ENCODE measurements at regions not wholly inside any gene's neighbourhood (a gene's known extent, or its start where the extent isn't known, plus 50 kb on each side); places are given as distances from the start of the nearest gene placed in this dataset.
A peak's percentile ranks its signal among the peaks of the same experiment; 100 is the strongest.

DNA sequence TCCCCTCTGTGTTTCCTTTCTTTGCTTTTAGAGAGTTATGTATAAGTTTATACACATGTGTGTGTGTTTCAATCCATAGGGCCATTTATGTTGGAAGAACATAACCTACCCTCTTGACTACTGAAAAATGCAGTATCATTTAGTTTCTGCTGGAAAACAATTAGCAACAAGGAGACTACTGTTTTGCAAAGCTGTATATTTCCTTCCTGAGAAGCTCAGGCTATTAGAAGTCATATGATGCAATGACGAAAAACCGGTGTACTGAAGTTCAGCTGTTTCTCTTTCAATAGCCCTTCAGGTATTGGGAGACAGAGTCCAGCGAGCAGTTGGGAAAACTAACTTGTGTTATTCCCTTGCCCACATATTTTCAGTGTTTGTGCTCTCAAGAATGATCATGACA is 447.7 kb upstream of the GYPC start:
- Histone ChIP-seq H3K27me3 (ENCODE audit: control insufficient read depth, insufficient read depth, low read length) (no peaks in the 10 kb centered on the region), H3K9me3 (ENCODE audit: control insufficient read depth in 2 of 3, insufficient read depth in 1 of 3, low read length in 3 of 3) (no peaks in the 10 kb centered on the region), H3K4me1 (ENCODE audit: control insufficient read depth in 2 of 3, insufficient read depth in 2 of 3, low read depth in 1 of 3, low read length in 3 of 3) (no peaks in the 10 kb centered on the region), H3K9ac (ENCODE audit: low read length in 3 of 3) (no peak overlapping the region), H3K36me3 (ENCODE audit: control insufficient read depth in 2 of 3, insufficient read depth in 3 of 3, low read length in 3 of 3) (no peaks in the 10 kb centered on the region), H3K4me3 (ENCODE audit: low read length in 3 of 3) (no peak overlapping the region), H3K27ac (ENCODE audit: low read depth in 2 of 2, low read length in 2 of 2) (no peak overlapping the region)
- DNase-seq = no peak
- FAIRE-seq = no peak
- intact Hi-C loops (cut with DNase I) = no loop called here
- TF ChIP-seq, protein P1, sequence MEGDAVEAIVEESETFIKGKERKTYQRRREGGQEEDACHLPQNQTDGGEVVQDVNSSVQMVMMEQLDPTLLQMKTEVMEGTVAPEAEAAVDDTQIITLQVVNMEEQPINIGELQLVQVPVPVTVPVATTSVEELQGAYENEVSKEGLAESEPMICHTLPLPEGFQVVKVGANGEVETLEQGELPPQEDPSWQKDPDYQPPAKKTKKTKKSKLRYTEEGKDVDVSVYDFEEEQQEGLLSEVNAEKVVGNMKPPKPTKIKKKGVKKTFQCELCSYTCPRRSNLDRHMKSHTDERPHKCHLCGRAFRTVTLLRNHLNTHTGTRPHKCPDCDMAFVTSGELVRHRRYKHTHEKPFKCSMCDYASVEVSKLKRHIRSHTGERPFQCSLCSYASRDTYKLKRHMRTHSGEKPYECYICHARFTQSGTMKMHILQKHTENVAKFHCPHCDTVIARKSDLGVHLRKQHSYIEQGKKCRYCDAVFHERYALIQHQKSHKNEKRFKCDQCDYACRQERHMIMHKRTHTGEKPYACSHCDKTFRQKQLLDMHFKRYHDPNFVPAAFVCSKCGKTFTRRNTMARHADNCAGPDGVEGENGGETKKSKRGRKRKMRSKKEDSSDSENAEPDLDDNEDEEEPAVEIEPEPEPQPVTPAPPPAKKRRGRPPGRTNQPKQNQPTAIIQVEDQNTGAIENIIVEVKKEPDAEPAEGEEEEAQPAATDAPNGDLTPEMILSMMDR (IDR thresholded peaks at IDR 0.05; ENCODE audit: borderline replicate concordance, extremely low read depth, insufficient read depth) = no peak

DNA sequence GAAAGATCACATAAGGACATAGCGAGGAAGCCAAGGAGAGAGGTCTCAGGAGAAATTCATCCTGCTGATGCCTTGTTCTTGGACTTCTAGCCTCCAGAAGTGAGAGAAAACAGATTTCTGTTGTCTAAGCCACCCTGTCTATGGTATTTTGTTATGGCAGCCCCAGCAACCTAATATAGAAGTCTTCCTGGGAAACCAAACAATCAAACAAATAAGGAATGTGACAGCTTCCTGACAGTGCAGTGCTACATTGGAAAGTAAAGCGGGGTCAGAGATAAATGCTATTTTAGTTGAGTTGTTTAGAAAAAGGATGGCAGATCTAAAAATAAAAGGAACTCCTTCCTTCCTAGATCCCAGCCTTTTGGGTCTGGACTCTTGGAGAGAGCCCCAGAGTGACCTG is 443.2 kb upstream of the GYPC start:
- H3K4me3 ChIP-seq (ENCODE audit: low read length in 3 of 3) = no peak overlapping the region
- H3K36me3 ChIP-seq (ENCODE audit: control insufficient read depth in 2 of 3, insufficient read depth in 3 of 3, low read length in 3 of 3) = no peaks in the 10 kb centered on the region
- intact Hi-C loops (cut with DNase I) = no loop called here
- no peak overlapping the region for H3K27ac ChIP-seq (ENCODE audit: low read depth in 2 of 2, low read length in 2 of 2)
- H3K4me1 ChIP-seq (ENCODE audit: control insufficient read depth in 2 of 3, insufficient read depth in 2 of 3, low read depth in 1 of 3, low read length in 3 of 3) = no peaks in the 10 kb centered on the region
- DNase-seq (no peak), FAIRE-seq (no peak)
- H3K27me3 ChIP-seq (ENCODE audit: control insufficient read depth, insufficient read depth, low read length) = no peaks in the 10 kb centered on the region
- TF ChIP-seq, protein P1 (IDR thresholded peaks at IDR 0.05; ENCODE audit: borderline replicate concordance, extremely low read depth, insufficient read depth) = no peak
- H3K9ac ChIP-seq (ENCODE audit: low read length in 3 of 3) = no peak overlapping the region
- H3K9me3 ChIP-seq (ENCODE audit: control insufficient read depth in 2 of 3, insufficient read depth in 1 of 3, low read length in 3 of 3) = no peaks in the 10 kb centered on the region

DNA sequence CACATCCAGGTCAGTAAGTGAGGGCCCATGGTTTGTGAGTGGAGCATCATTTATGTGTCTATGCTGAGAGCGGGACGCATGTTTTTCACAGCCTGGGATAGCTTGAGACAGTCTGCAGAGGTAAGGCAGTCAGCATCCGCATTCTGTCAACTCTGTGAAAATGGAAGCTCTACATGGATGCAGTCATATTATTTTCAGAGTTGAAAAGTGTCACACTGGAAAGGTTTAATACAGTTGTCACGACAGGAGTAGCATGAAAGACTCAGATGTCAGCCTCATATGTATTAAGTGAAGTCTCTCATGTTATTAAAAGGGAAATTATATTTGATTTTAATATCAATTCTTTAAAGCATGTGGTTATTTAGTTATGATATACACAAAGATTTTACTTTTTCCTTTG is 436.9 kb upstream of the GYPC start:
- Histone ChIP-seq H3K27ac (ENCODE audit: low read depth in 2 of 2, low read length in 2 of 2) (no peak overlapping the region), H3K27me3 (ENCODE audit: control insufficient read depth, insufficient read depth, low read length) (no peaks in the 10 kb centered on the region), H3K4me1 (ENCODE audit: control insufficient read depth in 2 of 3, insufficient read depth in 2 of 3, low read depth in 1 of 3, low read length in 3 of 3) (no peaks in the 10 kb centered on the region), H3K9me3 (ENCODE audit: control insufficient read depth in 2 of 3, insufficient read depth in 1 of 3, low read length in 3 of 3) (no peaks in the 10 kb centered on the region), H3K9ac (ENCODE audit: low read length in 3 of 3) (no peak overlapping the region), H3K36me3 (ENCODE audit: control insufficient read depth in 2 of 3, insufficient read depth in 3 of 3, low read length in 3 of 3) (no peaks in the 10 kb centered on the region), H3K4me3 (ENCODE audit: low read length in 3 of 3) (no peak overlapping the region)
- intact Hi-C loops (cut with DNase I) = no loop called here
- peak; percentile 15 for FAIRE-seq
- DNase-seq = no peak
- TF ChIP-seq, protein P1 (IDR thresholded peaks at IDR 0.05; ENCODE audit: borderline replicate concordance, extremely low read depth, insufficient read depth) = no peak

DNA sequence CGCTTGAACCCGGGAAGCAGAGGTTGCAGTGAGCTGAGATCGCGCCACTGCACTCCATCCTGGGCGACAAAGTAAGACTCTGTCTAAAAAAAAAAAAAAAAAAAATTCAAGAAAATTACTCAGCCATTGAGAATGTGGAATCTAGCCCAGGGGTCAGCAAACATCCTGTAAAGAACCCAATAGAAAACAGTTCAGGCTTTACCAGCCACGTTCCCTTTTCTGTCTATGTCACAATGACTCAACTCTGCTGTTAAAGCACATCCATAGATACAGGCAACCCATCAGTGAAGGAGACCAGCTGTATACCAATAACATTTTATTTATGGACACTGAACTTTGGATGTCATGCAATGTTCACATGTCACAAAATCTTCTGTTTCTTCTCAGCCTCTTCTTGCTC is 435.6 kb upstream of the GYPC start:
- TF ChIP-seq, protein P1 (IDR thresholded peaks at IDR 0.05; ENCODE audit: borderline replicate concordance, extremely low read depth, insufficient read depth) = no peak
- FAIRE-seq = no peak
- intact Hi-C loops (cut with DNase I) = no loop called here
- H3K36me3 ChIP-seq (ENCODE audit: control insufficient read depth in 2 of 3, insufficient read depth in 3 of 3, low read length in 3 of 3) = no peaks in the 10 kb centered on the region
- H3K27me3 ChIP-seq (ENCODE audit: control insufficient read depth, insufficient read depth, low read length) = no peaks in the 10 kb centered on the region
- H3K9ac ChIP-seq (ENCODE audit: low read length in 3 of 3) = no peak overlapping the region
- H3K4me1 ChIP-seq (ENCODE audit: control insufficient read depth in 2 of 3, insufficient read depth in 2 of 3, low read depth in 1 of 3, low read length in 3 of 3) = no peaks in the 10 kb centered on the region
- no peak overlapping the region for H3K27ac ChIP-seq (ENCODE audit: low read depth in 2 of 2, low read length in 2 of 2)
- peak in 2 of 5 donors; percentile 4 to 37 for DNase-seq
- no peak overlapping the region for H3K4me3 ChIP-seq (ENCODE audit: low read length in 3 of 3)
- no peaks in the 10 kb centered on the region for H3K9me3 ChIP-seq (ENCODE audit: control insufficient read depth in 2 of 3, insufficient read depth in 1 of 3, low read length in 3 of 3)
